ENCODE measurements at regions not wholly inside any gene's neighbourhood (a gene's known extent, or its start where the extent isn't known, plus 50 kb on each side); places are given as distances from the start of the nearest gene placed in this dataset.
A peak's percentile ranks its signal among the peaks of the same experiment; 100 is the strongest.

DNA sequence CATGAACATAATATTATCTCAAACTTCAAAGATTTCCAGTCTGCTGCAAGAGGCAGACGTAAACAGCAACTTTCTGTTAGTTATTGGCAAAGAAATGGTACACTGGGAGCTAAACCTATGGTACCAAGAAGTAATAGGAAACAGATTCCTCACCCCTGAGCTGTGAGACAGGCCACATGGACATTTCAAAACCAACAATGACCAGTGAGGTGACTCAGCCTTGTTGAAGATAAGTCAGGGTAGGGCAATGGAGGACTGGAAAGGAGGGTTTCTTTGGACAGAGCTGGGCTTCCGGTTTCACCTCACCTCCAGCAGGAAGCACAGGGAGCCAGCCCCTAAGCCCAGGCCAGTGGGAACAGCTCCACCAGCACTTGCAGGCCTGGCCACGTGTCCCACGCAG is 1320.5 kb downstream of the AACS start:
- no peak for FAIRE-seq
- DNase-seq: no peak
- intact Hi-C loops (cut with DNase I): no loop called here
- TF ChIP-seq, protein P1, sequence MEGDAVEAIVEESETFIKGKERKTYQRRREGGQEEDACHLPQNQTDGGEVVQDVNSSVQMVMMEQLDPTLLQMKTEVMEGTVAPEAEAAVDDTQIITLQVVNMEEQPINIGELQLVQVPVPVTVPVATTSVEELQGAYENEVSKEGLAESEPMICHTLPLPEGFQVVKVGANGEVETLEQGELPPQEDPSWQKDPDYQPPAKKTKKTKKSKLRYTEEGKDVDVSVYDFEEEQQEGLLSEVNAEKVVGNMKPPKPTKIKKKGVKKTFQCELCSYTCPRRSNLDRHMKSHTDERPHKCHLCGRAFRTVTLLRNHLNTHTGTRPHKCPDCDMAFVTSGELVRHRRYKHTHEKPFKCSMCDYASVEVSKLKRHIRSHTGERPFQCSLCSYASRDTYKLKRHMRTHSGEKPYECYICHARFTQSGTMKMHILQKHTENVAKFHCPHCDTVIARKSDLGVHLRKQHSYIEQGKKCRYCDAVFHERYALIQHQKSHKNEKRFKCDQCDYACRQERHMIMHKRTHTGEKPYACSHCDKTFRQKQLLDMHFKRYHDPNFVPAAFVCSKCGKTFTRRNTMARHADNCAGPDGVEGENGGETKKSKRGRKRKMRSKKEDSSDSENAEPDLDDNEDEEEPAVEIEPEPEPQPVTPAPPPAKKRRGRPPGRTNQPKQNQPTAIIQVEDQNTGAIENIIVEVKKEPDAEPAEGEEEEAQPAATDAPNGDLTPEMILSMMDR (IDR thresholded peaks at IDR 0.05; ENCODE audit: borderline replicate concordance, extremely low read depth, insufficient read depth): no peak
- Histone ChIP-seq H3K4me3 (ENCODE audit: low read length in 3 of 3) (no peak overlapping the region), H3K9me3 (ENCODE audit: control insufficient read depth in 2 of 3, insufficient read depth in 1 of 3, low read length in 3 of 3) (no peaks in the 10 kb centered on the region), H3K27me3 (ENCODE audit: control insufficient read depth, insufficient read depth, low read length) (no peaks in the 10 kb centered on the region), H3K9ac (ENCODE audit: low read length in 3 of 3) (no peak overlapping the region), H3K4me1 (ENCODE audit: control insufficient read depth in 2 of 3, insufficient read depth in 2 of 3, low read depth in 1 of 3, low read length in 3 of 3) (no peaks in the 10 kb centered on the region), H3K27ac (ENCODE audit: low read depth in 2 of 2, low read length in 2 of 2) (no peak overlapping the region), H3K36me3 (ENCODE audit: control insufficient read depth in 2 of 3, insufficient read depth in 3 of 3, low read length in 3 of 3) (no peaks in the 10 kb centered on the region)

DNA sequence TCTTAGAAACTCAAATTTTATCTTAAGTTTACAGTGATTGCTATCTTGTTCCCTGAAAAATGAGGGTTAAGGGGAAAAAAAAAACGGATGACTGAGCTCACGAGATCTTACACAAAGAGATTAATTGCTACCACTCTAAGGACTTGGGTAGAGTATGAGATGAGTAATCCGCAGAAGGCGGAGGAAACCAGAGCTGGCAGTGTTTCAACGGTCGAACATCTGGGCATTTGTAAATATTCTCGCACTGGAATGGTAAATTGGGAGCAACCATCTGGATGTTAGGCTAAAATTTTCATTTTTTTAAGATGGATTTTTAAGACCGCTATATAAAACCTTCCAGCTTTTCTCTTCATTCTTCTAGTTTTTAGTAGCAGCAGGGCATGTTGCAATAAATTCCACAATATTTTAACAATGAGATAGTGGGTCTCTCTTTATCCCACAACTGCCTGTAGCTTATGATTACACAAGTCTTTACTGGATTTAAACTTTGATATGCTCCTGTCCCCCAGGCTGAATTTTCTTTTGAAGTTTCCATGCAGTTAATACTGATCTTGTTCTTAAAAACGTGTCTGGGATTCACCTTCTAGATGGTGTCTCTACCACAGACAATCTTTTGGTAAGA is 1324.1 kb downstream of the AACS start:
- intact Hi-C loops (cut with DNase I): no loop called here
- H3K27me3 ChIP-seq (ENCODE audit: control insufficient read depth, insufficient read depth, low read length): no peaks in the 10 kb centered on the region
- no peaks in the 10 kb centered on the region for H3K36me3 ChIP-seq (ENCODE audit: control insufficient read depth in 2 of 3, insufficient read depth in 3 of 3, low read length in 3 of 3)
- H3K4me1 ChIP-seq (ENCODE audit: control insufficient read depth in 2 of 3, insufficient read depth in 2 of 3, low read depth in 1 of 3, low read length in 3 of 3): no peaks in the 10 kb centered on the region
- no peak for FAIRE-seq
- H3K4me3 ChIP-seq (ENCODE audit: low read length in 3 of 3): no peak overlapping the region
- no peaks in the 10 kb centered on the region for H3K9me3 ChIP-seq (ENCODE audit: control insufficient read depth in 2 of 3, insufficient read depth in 1 of 3, low read length in 3 of 3)
- H3K27ac ChIP-seq (ENCODE audit: low read depth in 2 of 2, low read length in 2 of 2): no peak overlapping the region
- DNase-seq: peak in 1 of 5 donors; percentile 1
- TF ChIP-seq, protein P1 (IDR thresholded peaks at IDR 0.05; ENCODE audit: borderline replicate concordance, extremely low read depth, insufficient read depth): no peak
- H3K9ac ChIP-seq (ENCODE audit: low read length in 3 of 3): no peak overlapping the region

DNA sequence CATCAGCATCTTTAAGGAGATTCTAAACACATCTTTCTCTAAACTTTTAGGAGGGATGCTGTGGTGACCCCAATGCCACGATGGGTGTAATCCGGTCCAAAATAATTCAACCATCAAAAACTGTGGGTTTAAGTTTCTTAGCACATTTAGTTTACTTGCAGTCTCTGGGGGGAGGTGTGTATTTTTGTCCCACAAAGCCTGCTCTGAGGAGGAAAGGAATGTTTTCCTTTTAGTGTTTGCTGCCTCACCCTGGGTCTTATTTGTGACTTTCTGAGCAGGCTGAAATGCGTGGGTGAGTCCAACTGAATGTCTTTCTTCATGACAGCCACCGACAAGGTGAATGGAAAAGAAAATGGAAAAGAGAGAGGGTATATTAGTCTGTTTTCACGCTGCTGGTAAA is 1324.7 kb downstream of the AACS start:
- TF ChIP-seq, protein P1 (IDR thresholded peaks at IDR 0.05; ENCODE audit: borderline replicate concordance, extremely low read depth, insufficient read depth): no peak
- intact Hi-C loops (cut with DNase I): no loop called here
- DNase-seq (peak in 2 of 5 donors; percentile 32 to 40), FAIRE-seq (no peak)
- Histone ChIP-seq H3K9ac (ENCODE audit: low read length in 3 of 3) (no peak overlapping the region), H3K4me1 (ENCODE audit: control insufficient read depth in 2 of 3, insufficient read depth in 2 of 3, low read depth in 1 of 3, low read length in 3 of 3) (no peaks in the 10 kb centered on the region), H3K4me3 (ENCODE audit: low read length in 3 of 3) (no peak overlapping the region), H3K36me3 (ENCODE audit: control insufficient read depth in 2 of 3, insufficient read depth in 3 of 3, low read length in 3 of 3) (no peaks in the 10 kb centered on the region), H3K9me3 (ENCODE audit: control insufficient read depth in 2 of 3, insufficient read depth in 1 of 3, low read length in 3 of 3) (no peaks in the 10 kb centered on the region), H3K27ac (ENCODE audit: low read depth in 2 of 2, low read length in 2 of 2) (no peak overlapping the region), H3K27me3 (ENCODE audit: control insufficient read depth, insufficient read depth, low read length) (no peaks in the 10 kb centered on the region)
